HG03196 (cell line): ENCODE measurements at regions not wholly inside any gene's neighbourhood (a gene's known extent, or its start where the extent isn't known, plus 50 kb on each side); places are given as distances from the start of the nearest gene placed in this dataset.

ENCODE experiments used
- ATAC-seq: cut with Tn5 transposase; IDR thresholded peaks from one replicate; pipeline ENCODE4 v1.9.1; 2021; ENCODE audit not compliant: unreplicated experiment

DNA sequence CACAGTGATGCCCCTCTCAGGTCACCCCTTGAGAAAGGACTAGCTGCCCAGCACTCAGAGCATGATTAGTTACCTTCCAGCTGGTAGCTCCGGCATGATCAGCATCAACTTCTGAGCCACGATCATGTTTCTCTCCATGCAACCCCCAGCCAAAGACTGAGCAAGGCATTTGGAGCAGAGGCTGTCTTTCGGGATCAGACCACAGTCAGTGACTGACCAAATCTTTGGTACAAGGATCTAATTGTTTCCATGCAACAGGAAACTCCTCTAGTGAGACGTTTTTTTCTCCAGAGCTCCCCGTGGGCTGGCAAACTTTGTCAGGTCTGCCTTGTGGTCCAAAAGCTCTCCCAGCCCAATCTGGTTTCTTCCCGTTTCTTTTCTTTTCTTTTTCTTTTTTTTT lies 244.3 kb downstream of the METTL4 start:
- ATAC-seq = no peak

DNA sequence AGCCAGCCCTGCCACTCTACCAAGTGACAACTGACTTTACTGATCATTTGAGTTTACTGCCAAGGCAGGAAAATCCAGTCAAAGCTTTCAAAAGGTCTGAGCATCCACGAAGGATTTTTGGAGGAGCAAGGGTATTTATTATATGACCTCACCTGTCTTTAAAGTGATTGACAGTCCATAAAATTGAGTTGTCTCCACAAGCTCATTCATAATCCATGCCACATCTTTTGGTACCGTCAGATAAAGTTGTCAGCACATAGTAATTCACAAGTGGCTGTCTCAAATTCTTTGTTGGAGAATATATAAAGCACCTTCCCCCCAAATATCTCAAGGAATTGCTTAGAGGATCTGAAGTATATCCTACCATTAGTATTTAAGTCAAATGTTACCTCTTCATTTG lies 240.5 kb downstream of the METTL4 start:
- ATAC-seq = no peak

DNA sequence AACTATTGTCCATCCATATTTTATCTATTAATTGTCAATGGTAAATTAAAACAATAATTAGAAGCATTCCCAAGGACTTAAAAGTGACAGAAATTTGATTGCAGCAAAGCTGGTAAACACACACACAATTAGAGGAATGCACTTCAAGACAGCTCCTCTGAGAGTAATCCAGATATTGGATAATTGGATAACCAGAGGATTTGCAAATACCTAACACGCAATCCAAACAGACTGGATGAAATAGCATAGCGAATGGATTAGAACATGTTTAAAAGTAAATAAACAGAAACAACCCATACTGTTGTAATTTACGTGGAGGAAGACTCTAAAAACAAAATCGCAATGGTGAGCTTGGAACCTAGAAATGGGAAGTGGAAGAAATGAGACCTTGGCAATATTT lies 239.8 kb downstream of the METTL4 start:
- ATAC-seq = no peak

DNA sequence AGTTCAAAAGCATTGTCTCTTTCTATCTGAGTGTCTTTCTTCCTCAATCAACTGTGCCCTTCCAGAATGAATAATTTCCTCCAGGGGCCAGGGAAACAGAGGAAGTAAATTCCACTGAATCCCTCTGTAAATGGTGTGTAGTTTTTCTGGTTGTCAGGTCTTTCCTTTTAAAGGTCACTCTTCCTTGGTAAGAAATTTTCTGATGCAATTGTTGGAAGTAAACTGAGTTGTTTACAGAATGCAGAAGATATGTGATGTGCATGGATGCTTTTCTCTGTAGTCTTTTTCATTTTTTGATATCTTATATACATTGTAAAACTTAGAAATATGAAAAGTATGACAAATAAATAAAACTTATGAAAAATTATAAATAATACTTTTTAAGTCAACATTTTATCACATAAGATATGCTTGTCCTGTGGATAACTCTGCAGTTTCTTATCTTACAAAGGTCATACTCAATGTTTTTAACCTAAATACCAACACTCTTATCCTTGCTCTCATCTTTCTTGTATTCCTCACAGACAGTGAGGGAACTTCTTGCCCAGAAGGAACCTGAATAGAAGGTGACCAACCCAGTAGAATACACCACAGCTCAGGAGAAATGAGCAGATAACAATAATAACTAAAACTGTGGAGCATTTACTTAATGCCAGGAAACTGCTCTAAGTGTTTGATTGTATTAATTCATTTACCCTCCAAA lies 234.5 kb downstream of the METTL4 start:
- ATAC-seq = no peak

DNA sequence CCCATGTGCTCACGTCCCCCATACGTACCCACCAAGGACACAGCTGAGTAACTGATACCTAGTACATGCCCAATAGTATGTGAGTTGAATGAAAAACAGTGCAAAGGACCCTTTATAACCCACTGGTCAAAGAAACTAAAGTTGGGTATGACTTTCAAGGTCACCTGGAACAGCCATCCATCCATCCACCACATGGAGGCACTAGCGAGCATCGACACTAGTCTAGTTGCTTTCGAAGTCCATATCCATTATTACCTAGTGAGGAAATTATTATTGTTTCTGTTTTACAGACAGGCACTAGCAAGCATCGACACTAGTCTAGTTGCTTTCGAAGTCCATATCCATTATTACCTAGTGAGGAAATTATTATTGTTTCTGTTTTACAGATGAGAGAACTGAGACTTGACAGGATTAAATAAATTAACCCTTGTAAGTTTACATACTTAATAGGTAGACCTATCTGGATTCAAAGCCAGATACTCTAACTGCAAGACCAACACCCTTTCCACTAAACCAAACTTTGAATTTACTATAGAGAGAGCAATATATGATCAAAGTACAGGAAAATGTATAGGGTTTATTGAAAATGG lies 233.7 kb downstream of the METTL4 start:
- ATAC-seq = peak; percentile 65

DNA sequence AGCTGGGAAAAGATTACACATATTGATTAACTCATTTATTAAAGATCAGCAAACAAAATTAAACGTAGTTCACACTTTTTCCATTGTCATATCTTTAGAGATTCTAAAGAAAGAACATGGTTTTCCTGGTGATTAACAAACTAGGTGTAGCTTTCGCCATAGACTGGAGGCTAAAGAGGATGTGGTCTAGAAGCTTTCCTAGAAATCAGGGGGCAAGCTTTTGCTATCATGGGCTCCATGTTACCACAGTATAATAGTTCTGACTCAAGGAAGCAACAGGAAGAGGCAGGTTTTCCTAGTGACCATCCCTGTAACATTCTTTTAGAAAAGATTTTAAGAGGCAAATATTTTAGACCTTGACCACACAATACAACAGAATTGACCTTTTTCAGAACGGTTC lies 232.7 kb downstream of the METTL4 start:
- ATAC-seq = no peak

DNA sequence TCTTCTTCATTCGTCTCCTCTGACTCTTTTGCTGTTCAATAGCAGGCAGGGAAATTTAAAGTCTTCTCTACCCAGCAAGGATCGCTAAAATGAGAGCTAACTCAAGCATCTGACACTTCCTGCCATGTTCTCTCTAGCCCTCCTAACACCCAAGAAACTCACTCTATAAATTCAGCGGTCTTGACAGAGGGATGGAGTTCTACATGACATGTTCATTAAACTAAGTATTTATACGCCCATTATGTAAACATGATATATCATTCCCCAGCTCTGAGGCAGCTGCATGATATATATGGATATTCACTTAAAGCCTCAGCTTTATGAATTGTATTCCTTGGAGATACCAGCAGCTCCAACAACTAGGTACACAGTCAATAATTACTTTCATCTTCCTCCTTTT lies 231.0 kb downstream of the METTL4 start:
- ATAC-seq = no peak

DNA sequence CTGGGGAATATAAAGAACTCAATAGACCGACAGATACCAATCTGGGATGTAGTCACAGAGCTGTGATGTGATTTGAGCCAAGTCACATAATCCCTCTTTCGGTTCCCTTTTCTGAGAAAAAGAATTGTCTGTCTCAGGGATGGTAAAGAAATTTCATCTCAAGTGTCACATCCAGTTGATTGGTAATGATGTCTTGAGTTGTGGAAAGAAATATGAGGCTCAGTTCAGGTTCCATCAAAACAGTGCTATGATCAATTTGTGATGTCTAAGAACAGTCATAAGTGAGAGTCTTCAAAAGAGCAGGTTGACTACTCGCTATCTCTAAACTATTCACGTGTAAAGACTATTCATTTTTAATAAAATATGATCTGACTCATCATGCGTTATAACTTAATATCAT lies 223.3 kb downstream of the METTL4 start:
- ATAC-seq = no peak

DNA sequence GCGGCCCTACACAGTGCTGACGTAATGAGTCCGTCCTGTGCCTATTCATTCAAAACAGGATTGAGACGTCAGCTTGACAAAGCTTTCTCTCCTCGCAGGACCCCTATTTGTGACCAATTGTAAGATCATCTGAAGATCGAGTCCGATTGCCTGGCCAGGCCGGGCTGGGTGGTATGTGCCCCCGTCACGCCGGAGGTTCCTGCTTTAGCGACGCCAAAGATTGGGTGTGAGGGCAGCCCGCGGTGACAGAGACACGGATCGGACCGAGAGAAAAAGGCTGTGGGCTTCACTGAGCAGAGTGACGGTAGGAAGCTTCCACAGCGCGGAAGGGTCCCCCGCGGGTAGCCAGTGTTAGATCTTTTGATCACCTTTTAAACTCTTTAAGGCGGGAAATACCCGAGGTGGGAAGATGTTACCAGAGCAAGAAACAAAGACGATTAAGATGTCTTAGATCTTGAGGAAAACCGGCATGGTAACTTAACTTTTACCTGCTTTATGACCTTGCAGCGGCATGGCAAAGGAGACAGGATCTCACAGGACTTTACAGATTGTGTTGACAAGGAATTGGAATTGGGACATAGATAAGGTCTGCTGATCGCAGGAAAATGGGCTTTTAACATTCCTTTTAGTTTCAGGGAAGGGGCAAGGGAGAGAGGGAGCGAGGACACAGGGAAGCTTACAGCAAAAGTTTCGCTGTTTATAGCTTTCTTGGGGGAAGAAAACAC lies 220.0 kb downstream of the METTL4 start:
- ATAC-seq = no peak

DNA sequence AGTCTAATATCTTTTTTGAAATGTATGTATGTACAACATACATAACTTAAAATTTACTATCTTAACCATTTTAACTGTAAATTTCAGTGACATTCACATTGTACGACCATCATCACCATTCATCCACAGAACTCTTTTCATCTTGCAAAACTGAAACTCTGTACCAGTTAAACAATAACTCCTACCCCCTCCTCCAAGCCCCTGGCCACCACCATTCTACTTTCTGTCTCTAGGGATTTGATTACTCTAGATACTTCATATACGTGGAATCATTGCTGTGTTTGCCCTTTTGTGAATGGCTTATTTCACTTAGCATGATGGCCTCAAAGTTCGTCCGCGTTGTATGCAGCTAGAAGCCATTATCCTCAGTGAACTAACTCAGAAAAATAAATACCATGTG lies 217.0 kb downstream of the METTL4 start:
- ATAC-seq = no peak

DNA sequence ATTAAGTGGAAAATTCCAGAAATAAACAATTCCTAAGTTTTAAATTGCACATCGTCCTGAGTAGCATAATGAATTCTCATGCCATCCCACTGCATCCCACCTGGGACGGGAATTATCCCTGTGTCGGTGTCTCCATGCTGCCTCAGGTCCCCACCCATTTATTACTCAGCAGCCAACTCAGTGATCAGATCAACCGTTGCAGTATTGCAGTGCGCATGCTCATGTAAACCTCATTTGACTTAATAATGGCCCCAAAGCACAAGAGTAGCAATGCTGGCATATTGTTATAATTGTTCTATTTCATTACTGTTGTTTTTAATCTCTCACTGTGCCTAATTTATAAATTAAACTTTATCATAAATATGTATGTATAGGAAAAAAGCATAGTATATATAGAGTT lies 214.4 kb downstream of the METTL4 start:
- no peak for ATAC-seq

DNA sequence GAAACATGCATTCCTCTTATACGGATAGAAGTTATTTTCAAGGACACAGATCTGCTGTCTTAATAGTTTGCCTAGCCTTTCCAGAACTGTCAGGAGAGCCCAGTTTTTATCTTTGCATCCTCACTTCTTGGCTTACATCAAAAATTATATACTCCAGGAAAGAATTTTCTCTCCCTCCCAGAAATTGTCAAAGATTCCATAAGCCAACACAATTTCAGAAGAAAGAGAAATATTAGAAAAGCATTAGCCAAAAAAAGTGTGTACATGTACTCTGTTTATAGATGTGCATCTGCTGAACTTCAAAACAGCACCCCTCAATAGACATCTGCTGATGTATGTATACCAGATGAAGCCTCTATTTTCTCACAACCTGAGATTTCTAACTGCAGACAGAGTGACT lies 210.4 kb downstream of the METTL4 start:
- ATAC-seq = no peak

DNA sequence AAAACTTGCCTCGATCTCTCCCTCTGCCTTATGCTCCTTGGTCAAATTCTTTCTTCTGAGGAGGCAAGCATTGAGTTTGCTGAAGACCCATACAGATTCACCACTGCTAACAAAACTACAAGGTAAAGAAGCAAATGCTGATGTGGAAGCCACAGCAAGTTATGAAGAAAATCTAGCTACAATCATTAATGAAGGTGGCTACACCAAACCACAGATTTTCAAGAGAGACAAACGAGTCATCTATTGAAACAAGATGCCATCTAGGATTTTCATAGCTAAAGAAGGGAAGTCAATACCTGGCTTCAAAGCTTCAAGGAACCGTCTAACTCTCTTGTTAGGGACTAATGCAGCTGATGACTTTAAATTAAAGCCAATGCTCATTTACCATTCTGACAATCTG lies 203.2 kb downstream of the METTL4 start:
- no peak for ATAC-seq

DNA sequence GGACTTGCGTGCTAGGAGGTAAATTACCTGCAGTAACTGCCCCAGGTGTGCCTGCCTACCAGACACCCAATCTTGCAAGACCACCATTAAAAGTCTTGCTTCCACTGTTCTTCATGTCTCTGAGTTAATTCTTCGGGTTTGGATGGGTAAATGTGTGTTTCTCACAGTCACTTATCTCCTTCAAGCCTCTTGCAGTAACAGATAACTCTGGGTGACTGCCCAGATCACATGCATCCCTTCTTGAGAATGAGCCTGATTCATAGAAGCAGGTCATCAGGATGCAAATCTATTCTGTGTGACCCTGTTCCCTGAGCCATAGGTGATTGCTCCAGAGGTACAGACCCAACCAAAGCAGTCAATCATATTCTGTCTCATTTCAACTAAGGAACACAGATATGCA lies 194.6 kb downstream of the METTL4 start:
- ATAC-seq = no peak

DNA sequence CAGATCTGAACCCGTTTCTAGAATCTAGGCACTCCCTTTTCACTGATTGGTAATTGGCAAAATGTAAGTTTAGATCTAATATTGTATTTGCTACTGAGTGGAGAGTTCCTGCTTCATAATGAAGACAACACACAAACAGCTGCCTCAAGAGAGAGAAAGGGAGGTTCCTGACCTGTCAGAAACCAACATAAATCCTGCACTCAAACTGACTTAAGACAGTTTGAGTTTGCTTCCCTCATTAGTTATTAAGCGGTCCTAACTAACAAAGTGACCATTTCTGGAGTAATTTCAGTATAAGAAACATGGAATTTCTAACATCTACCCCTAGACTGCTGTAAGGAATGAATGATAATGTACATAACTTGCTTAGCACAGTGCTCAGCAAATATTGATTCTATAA lies 191.2 kb downstream of the METTL4 start:
- ATAC-seq = no peak

DNA sequence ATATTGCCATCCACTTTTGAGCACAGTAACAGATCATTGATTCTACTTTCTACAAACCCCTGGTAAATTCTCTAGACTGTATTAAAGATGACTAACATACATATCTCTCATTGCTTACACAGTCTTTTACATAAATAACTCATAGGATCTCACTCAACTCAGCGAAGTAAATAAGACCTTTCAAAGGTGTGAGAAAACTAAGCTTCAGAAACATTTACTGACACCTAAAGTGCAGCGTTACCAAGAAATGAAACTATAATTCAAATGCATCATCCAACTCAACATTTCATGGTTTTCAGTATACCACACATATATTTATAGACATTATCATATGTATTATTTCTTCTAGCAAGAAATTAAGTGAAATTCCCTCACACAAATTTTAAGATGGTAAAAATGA lies 189.8 kb downstream of the METTL4 start:
- no peak for ATAC-seq

DNA sequence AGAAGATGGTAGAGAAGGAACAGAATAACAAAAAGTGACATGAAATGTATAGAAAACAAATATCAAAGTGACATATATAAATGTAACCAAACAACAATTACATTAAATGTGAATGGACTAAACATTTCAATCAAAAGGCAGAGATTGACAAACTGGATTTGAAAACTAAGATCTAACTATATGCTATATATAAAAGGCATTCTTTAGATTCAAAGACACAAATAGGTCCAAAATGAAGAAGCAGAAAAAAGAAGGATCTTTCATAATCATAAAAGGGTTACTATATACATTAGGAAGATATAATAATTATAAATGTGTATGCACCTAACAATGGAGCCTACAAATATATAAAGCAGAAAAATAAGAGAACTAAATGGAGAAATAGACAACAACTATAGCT lies 183.7 kb downstream of the METTL4 start:
- no peak for ATAC-seq

DNA sequence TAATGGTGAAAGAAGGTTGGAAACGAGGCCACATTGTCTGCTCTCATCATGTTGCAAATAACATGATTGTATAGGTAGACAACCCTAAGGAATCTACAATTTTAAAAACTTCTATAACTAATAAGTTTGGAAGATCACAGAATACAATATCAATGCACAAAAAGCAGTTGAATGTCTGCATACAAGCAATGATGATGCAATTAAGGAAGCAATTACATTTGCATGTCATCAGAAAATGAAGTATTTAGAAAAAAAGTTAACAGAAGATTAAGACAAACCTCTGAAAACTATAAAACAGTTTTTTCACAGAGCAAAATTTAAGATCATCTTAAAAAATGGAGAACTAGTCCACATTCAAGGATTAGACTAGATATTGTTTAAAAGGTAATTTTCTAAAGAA lies 181.1 kb downstream of the METTL4 start:
- no peak for ATAC-seq

DNA sequence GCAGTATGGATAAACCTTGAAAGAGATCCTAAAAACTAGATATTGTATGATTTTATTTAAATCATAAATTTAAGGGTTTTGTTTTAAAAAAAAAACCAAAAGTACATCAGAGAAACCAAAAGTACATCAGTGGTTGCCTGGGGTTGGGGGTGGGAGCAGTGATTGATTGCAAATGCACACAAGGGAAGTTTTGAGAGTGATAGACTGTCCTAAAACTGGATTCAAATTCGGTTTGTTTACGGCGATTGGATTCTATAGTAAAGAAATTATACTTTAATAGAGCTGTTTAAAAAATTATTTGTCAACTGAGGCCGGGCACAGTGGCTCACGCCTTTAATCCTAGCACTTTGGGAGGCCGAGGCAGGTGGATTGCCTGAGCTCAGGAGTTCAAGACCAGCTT lies 179.8 kb downstream of the METTL4 start:
- ATAC-seq = no peak

DNA sequence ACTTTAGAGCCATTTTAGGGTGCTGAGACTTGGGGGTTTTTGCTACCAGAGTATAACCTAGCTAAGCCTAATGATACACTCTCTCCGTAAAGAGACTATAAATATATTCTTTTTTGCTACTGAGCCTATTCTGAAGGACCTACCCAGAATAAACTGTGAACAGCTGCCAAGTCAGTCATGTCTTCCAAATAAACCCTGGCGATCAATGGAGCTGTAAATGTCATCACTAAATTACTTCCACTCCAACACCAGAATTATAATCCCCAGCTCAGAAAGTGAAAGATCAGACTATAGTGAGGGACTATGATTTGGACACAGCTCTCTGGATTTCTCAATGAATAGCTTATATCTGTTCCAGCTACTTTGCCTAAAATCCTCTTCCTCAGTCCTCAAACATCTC lies 178.9 kb downstream of the METTL4 start:
- no peak for ATAC-seq

DNA sequence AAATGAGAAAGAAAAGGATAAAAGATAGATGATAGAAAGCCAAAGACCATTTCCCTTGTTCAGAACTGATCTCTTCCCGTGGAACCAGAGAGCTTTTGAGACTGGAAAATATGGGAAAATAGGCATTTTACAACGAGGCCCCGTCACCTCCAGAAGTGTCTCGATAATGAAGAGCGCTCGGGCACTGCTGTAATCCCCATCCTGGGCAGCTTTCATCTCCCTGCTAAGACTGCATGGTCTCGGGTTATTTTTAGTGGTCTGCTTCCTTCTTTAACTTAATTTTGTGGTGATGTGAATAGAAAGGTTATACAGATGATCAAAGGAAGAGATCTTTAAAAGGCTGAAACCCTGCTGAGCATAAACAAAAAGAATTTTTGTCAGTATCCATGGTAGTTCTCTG lies 176.6 kb downstream of the METTL4 start:
- ATAC-seq = no peak

DNA sequence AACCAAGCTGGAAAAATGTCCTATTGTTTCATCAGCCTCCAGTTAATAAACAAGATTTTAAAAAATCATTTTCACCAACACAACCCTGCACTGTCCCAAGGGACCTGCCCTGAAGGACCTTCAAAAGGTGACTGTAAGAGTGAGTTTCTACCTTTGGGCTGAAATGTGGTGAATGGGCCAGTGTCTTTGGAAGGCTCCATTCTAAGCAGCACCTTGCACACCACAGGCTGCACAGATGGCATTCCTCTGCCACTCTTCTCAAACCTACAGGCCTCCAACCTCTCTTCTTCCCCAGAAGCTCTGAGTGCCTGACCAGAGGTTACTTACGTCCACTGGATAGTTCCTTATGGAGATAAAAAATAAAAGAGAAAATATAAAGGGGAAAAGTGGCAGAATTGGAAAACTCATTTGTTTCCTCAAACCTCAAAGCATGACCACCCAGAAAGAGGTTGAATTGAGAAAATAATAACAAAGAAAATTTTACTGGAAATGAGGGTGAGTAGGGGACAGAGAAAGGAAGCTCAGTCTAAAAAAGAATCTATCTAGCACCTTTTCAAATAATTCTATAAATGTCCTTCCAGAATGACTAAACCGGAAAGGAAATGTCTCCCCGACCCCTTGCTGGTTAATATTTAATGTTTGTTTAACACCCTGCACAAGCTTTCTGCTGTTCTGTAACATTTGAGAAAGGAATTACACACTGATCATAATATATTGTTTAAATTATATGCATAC lies 175.7 kb downstream of the METTL4 start:
- ATAC-seq = peak; percentile 77
